ENCODE measurements at regions not wholly inside any gene's neighbourhood (a gene's known extent, or its start where the extent isn't known, plus 50 kb on each side); places are given as distances from the start of the nearest gene placed in this dataset.

GRCh38 chr11:11044137-11044855 is 186.4 kb upstream of the ZBED5 start:
- no peak overlapping the region for H3K4me3 ChIP-seq
- H3K36me3 ChIP-seq = no peaks in the 10 kb centered on the region
- intact Hi-C loops (cut with DNase I) = no loop called here
- H3K4me1 ChIP-seq = no peaks in the 10 kb centered on the region
- no peak overlapping the region for H3K27ac ChIP-seq
- DNase-seq (ENCODE audit: low spot score in 2 of 2) = no peak
- no peak for TF ChIP-seq CTCF (IDR thresholded peaks at IDR 0.05)
- no peaks in the 10 kb centered on the region for H3K27me3 ChIP-seq
- no peaks in the 10 kb centered on the region for H3K9me3 ChIP-seq

GRCh38 chr11:11043721-11044120 is 185.9 kb upstream of the ZBED5 start:
- Histone ChIP-seq H3K36me3 (no peaks in the 10 kb centered on the region), H3K9me3 (no peaks in the 10 kb centered on the region), H3K4me1 (peaks cover 0 to 2% of the 10 kb centered on the region in 2 donors), H3K4me3 (no peak overlapping the region), H3K27me3 (no peaks in the 10 kb centered on the region), H3K27ac (no peak overlapping the region)
- DNase-seq (ENCODE audit: low spot score in 2 of 2) = no peak
- no peak for TF ChIP-seq CTCF (IDR thresholded peaks at IDR 0.05)
- intact Hi-C loops (cut with DNase I) = no loop called here

GRCh38 chr11:11039208-11039965 is 181.5 kb upstream of the ZBED5 start:
- Histone ChIP-seq H3K4me1 (peaks cover 7 to 18% of the 10 kb centered on the region in 2 donors), H3K36me3 (no peaks in the 10 kb centered on the region), H3K27ac (no peak overlapping the region), H3K4me3 (no peak overlapping the region), H3K27me3 (no peaks in the 10 kb centered on the region), H3K9me3 (no peaks in the 10 kb centered on the region)
- intact Hi-C loops (cut with DNase I) = loop anchor here (5.0 kb wide), 2 partner anchors 108 to 583 kb away; partner anchors contain the start of gene GALNT18
- no peak for TF ChIP-seq CTCF (IDR thresholded peaks at IDR 0.05)
- DNase-seq (ENCODE audit: low spot score in 2 of 2) = no peak

- Histone ChIP-seq H3K27ac (peak overlapping the region in 1 of 2 donors; percentile 36), H3K4me1 (peaks cover 7 to 18% of the 10 kb centered on the region in 2 donors), H3K36me3 (no peaks in the 10 kb centered on the region), H3K9me3 (no peaks in the 10 kb centered on the region), H3K4me3 (no peak overlapping the region), H3K27me3 (no peaks in the 10 kb centered on the region)
- DNase-seq (ENCODE audit: low spot score in 2 of 2) = no peak
- intact Hi-C loops (cut with DNase I) = loop anchor here (5.0 kb wide), 2 partner anchors 109 to 584 kb away; partner anchors contain the start of gene GALNT18
- TF ChIP-seq CTCF (IDR thresholded peaks at IDR 0.05) = no peak
These were observed 180.9 kb upstream of the ZBED5 start for GRCh38 chr11:11038782-11039181.

GRCh38 chr11:11038352-11038751 is 180.5 kb upstream of the ZBED5 start:
- no peak for DNase-seq (ENCODE audit: low spot score in 2 of 2)
- Histone ChIP-seq H3K36me3 (no peaks in the 10 kb centered on the region), H3K4me1 (peaks cover 7 to 18% of the 10 kb centered on the region in 2 donors), H3K4me3 (no peak overlapping the region), H3K27me3 (no peaks in the 10 kb centered on the region), H3K27ac (peak overlapping the region; percentile 52 to 53), H3K9me3 (no peaks in the 10 kb centered on the region)
- TF ChIP-seq CTCF (IDR thresholded peaks at IDR 0.05) = no peak
- intact Hi-C loops (cut with DNase I) = loop anchor here (5.0 kb wide), 2 partner anchors 109 to 584 kb away; partner anchors contain the start of gene GALNT18
